Peyer's patch (tissue), 4 donors: ENCODE measurements at regions not wholly inside any gene's neighbourhood (a gene's known extent, or its start where the extent isn't known, plus 50 kb on each side); places are given as distances from the start of the nearest gene placed in this dataset.
"Not testable (repeated sequence)": the region's sequence is repeated elsewhere in the genome, so short reads cannot be mapped to it uniquely, and the experiment has no call there.

Source experiments
- DNase-seq, 3 donors: peaks; one replicate each; pipeline ENCODE4 v3.0.0-alpha.2; 2017 to 2019
- H3K27ac ChIP-seq, 4 donors: fragments of 200-600 bp; sonication (generic); one replicate each; pipeline ENCODE4 v1.5.1; 2016 to 2019
- H3K27me3 ChIP-seq, 2 donors: fragments of 200-600 bp; sonication (generic); one replicate each; pipeline ENCODE4 v1.5.1; 2019
- H3K36me3 ChIP-seq, 3 donors: fragments of 200-600 bp; sonication (generic); one replicate each; pipeline ENCODE4 v1.5.1; 2016 to 2019
- H3K4me1 ChIP-seq, 4 donors: fragments of 200-600 bp; sonication (generic); one replicate each; pipeline ENCODE4 v1.5.1; 2016 to 2019
- H3K4me3 ChIP-seq, 4 donors: fragments of 200-600 bp; sonication (generic); 1 replicate in 3 of 4; 2 replicates in 1 of 4; pipeline ENCODE4 v1.5.1; 2016 to 2019; ENCODE audit warnings: mild to moderate bottlenecking in 1 of 4
- H3K9me3 ChIP-seq, 4 donors: fragments of 200-600 bp; sonication (generic); one replicate each; pipeline ENCODE4 v1.5.1; 2016 to 2019; ENCODE audit warnings: mild to moderate bottlenecking in 1 of 4
- CTCF ChIP-seq, 6 experiments: fragments of 450-650 bp in 4 of 6; fragments of 200-600 bp in 2 of 6; sonication (generic) in 1 of 6; IDR thresholded peaks; one replicate each; pipeline ENCODE4 v1.5.1; 2017 to 2019; ENCODE audit warnings: antibody characterized with exemption in 6 of 6, mild to moderate bottlenecking in 3 of 6, moderate library complexity in 1 of 6
- POLR2A ChIP-seq, 2 donors: fragments of 450-650 bp; IDR thresholded peaks; one replicate each; pipeline ENCODE4 v1.5.1; 2017; ENCODE audit warnings: antibody characterized with exemption in 2 of 2, mild to moderate bottlenecking in 2 of 2, moderate library complexity in 2 of 2

GRCh38 chr13:83452292-83452950 is 429.9 kb downstream of the SLITRK1 start:
- Histone ChIP-seq H3K27me3 (no peaks in the 10 kb centered on the region), H3K27ac (no peak overlapping the region), H3K9me3 (no peaks in the 10 kb centered on the region), H3K36me3 (no peaks in the 10 kb centered on the region), H3K4me3 (no peak overlapping the region), H3K4me1 (no peaks in the 10 kb centered on the region)
- peak in 1 of 3 donors; percentile 32 for DNase-seq
- TF ChIP-seq POLR2A (IDR thresholded peaks at IDR 0.05) (no peak), CTCF (IDR thresholded peaks at IDR 0.05) (no peak)

DNA sequence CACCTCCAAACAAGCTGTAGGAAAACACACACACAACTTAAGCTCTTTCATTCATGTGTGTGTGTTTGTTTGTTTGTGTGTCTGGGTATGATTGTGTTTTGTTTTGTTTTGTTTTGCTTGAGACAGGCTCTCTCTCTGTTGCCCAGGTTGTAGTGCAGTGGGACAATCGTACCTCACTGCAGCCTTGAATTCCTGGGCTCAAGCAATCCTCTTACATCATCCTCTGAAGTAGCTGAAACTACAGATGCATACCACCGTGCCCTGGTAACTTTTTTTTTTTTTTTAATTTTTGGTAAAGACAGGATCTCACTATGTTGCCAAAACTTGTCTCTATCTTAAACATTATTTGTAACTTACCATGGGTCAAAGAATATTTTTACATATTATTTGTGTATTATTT is 431.7 kb downstream of the SLITRK1 start:
- H3K27ac ChIP-seq, result no peak overlapping the region
- H3K36me3 ChIP-seq, result no peaks in the 10 kb centered on the region
- H3K4me1 ChIP-seq, result no peaks in the 10 kb centered on the region
- H3K27me3 ChIP-seq, result no peaks in the 10 kb centered on the region
- no peak for TF ChIP-seq CTCF (IDR thresholded peaks at IDR 0.05)
- no peak for TF ChIP-seq POLR2A (IDR thresholded peaks at IDR 0.05)
- DNase-seq, result no peak
- H3K4me3 ChIP-seq, result no peak overlapping the region
- no peaks in the 10 kb centered on the region for H3K9me3 ChIP-seq

DNA sequence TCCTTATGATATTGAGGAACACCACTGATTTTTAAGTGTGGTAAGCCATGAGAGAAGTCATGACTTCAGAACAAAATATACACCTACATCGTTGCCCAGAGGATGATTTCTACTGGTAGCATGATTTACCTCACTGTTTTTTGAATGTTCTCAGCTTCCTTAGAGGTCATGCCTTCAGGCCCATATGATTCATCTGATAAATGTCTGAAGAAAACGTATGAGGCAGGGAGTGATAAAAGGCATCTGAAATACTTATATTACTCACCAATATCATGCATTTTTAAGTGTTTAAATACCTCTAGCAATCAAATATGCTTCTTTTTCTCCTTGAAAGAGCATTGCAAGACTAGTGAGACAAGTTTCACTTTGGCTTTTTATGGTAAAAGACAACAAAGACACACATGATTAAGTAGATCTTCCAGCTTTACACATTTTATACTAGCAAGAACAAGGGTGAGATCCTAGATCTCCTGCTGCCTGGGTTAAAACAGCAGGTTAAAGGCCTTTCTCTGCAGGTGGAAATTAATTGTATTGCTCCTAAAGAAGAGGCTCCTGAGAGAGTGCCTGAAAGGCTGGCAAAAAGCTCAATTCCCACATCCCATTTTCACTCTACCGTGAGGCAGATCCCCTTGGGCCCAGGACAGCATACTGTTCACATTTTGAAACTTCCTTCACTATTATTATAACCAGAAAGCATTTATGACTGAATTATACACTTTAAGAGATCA is 432.4 kb downstream of the SLITRK1 start:
- Histone ChIP-seq H3K27ac (no peak overlapping the region), H3K27me3 (no peaks in the 10 kb centered on the region), H3K9me3 (no peaks in the 10 kb centered on the region), H3K36me3 (no peaks in the 10 kb centered on the region), H3K4me1 (no peaks in the 10 kb centered on the region), H3K4me3 (no peak overlapping the region)
- DNase-seq, result no peak
- no peak for TF ChIP-seq POLR2A (IDR thresholded peaks at IDR 0.05)
- no peak for TF ChIP-seq CTCF (IDR thresholded peaks at IDR 0.05)

DNA sequence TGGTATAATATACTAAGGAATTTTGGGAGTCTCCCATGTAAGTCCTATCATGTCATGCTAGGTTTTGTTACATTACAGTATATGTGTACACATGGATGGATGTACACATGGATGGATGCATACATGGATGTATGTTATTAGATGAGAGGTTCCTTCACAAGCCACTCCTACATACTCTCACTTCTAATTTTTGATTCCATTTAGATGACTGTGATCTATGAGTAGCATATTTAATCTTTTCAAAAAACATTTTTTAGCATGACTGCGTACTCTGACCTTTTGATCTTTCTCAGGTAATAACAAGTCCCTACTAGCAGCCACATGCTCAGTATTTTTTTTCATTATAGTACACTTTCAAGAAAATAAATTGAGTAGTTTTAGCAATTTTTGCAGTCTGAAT is 441.8 kb downstream of the SLITRK1 start:
- H3K27ac ChIP-seq, result no peak overlapping the region
- no peak for TF ChIP-seq CTCF (IDR thresholded peaks at IDR 0.05)
- TF ChIP-seq POLR2A (IDR thresholded peaks at IDR 0.05), result no peak
- no peaks in the 10 kb centered on the region for H3K4me1 ChIP-seq
- H3K27me3 ChIP-seq, result no peaks in the 10 kb centered on the region
- H3K4me3 ChIP-seq, result no peak overlapping the region
- no peak for DNase-seq
- no peaks in the 10 kb centered on the region for H3K9me3 ChIP-seq
- no peaks in the 10 kb centered on the region for H3K36me3 ChIP-seq

DNA sequence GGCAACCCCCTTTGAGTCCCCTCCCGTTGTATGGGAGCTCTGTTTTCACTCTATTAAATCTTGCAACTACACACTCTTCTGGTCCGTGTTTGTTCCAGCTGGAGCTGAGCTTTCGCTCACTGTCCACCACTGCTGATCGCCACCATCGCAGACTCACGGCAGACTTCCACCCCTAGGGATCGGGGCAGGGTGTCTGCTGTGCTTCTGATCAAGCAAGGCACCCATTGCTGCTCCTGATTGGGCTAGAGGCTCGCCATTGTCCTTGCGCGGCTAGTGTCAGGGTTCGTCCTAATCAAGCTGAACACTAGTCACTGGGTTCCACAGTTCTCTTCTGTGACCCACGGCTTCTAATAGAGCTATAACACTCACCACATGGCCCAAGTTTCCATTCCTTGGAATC is 442.8 kb downstream of the SLITRK1 start:
- H3K27me3 ChIP-seq, H3K36me3 ChIP-seq, H3K4me3 ChIP-seq, DNase-seq, H3K4me1 ChIP-seq, H3K27ac ChIP-seq, H3K9me3 ChIP-seq: not testable (repeated sequence)

DNA sequence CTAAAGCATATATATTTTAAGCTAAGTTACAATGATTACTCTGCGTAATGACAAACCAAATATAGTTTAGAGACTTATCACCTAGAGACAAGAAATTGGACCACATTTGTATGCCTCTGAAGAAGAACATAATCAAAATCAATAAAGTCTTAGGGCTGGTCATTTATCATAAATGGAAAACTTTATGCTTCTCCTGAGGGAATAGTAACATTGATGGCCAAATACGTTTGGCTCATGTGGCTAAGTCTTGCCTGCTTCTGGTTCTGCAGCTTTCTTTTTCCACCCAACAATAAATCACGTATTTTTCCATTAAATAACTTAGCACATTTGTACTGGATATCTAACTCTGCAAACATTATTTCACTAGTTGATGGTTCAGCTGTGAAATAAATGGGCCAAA is 458.4 kb downstream of the SLITRK1 start:
- H3K27me3 ChIP-seq, result no peaks in the 10 kb centered on the region
- H3K27ac ChIP-seq, result no peak overlapping the region
- H3K36me3 ChIP-seq, result no peaks in the 10 kb centered on the region
- no peak overlapping the region for H3K4me3 ChIP-seq
- no peak for TF ChIP-seq CTCF (IDR thresholded peaks at IDR 0.05)
- no peak for TF ChIP-seq POLR2A (IDR thresholded peaks at IDR 0.05)
- DNase-seq, result no peak
- H3K4me1 ChIP-seq, result no peaks in the 10 kb centered on the region
- H3K9me3 ChIP-seq, result peaks cover 0 to 2% (median 0%) of the 10 kb centered on the region in 4 donors
